ENCODE measurements at regions not wholly inside any gene's neighbourhood (a gene's known extent, or its start where the extent isn't known, plus 50 kb on each side); places are given as distances from the start of the nearest gene placed in this dataset.
"Not testable (repeated sequence)": the region's sequence is repeated elsewhere in the genome, so short reads cannot be mapped to it uniquely, and the experiment has no call there.

GRCh38 chr1:38651669-38652068 is 207.9 kb downstream of the RRAGC start:
- Histone ChIP-seq H3K27ac (replicated peaks) (no peak overlapping the region), H3K27me3 (ENCODE audit: insufficient read depth, poor library complexity, severe bottlenecking) (no peaks in the 10 kb centered on the region), H3K4me3 (replicated peaks; ENCODE audit: insufficient read depth, low read length) (no peak overlapping the region)
- no peak for TF ChIP-seq POLR2AphosphoS5 (IDR thresholded peaks at IDR 0.05; ENCODE audit: low read depth)
- no peak for TF ChIP-seq SPI1 (IDR thresholded peaks at IDR 0.05; ENCODE audit: borderline replicate concordance, low read depth)
- TF ChIP-seq GABPA (IDR thresholded peaks at IDR 0.05; ENCODE audit: low read depth) = no peak
- no peak for TF ChIP-seq REST (IDR thresholded peaks at IDR 0.05; ENCODE audit: insufficient replicate concordance, low read depth)
- TF ChIP-seq CTCF (IDR thresholded peaks at IDR 0.05; ENCODE audit: insufficient read depth, low read length) = no peak
- no peak for DNase-seq (ENCODE audit: low read depth in 1 of 2, low spot score in 1 of 2)

DNA sequence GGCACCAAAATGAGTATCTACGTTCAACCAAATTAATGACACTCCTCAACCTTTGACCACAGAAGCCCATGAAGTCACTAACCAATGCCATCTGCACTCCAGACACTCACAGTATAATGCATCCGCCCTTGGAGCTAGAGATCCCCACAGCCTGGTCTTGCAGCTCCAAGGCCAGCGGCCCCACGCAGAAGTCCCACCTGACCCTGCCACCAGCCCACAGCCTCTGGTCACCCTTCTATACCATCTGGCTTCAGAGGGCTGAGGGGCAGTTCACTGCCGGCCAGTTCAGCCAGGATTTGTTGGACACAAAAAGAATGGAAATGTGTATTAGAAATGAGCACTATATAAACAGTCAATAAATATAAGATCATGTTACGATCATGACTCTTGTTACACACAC is 211.2 kb downstream of the RRAGC start:
- TF ChIP-seq REST (IDR thresholded peaks at IDR 0.05; ENCODE audit: insufficient replicate concordance, low read depth) = no peak
- no peak for TF ChIP-seq GABPA (IDR thresholded peaks at IDR 0.05; ENCODE audit: low read depth)
- TF ChIP-seq SPI1 (IDR thresholded peaks at IDR 0.05; ENCODE audit: borderline replicate concordance, low read depth) = no peak
- no peak for TF ChIP-seq POLR2AphosphoS5 (IDR thresholded peaks at IDR 0.05; ENCODE audit: low read depth)
- TF ChIP-seq CTCF (IDR thresholded peaks at IDR 0.05; ENCODE audit: insufficient read depth, low read length) = no peak
- H3K4me3 ChIP-seq (replicated peaks; ENCODE audit: insufficient read depth, low read length) = no peak overlapping the region
- no peak for DNase-seq (ENCODE audit: low read depth in 1 of 2, low spot score in 1 of 2)
- H3K27ac ChIP-seq (replicated peaks) = no peak overlapping the region
- no peaks in the 10 kb centered on the region for H3K27me3 ChIP-seq (ENCODE audit: insufficient read depth, poor library complexity, severe bottlenecking)

DNA sequence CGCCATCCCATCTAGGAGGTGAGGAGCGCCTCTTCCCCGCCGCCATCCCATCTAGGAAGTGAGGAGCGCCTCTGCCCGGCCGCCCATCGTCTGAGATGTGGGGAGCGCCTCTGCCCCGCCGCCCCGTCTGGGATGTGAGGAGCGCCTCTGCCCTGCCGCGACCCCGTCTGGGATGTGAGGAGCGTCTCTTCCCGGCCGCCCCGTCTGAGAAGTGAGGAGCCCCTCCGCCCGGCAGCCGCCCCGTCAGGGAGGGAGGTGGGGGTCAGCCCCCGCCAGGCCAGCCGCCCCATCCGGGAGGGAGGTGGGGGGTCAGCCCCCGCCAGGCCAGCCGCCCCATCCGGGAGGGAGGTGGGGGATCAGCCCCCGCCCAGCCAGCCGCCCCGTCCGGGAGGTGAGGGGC is 212.2 kb downstream of the RRAGC start:
- not testable (repeated sequence) for H3K27me3 ChIP-seq (ENCODE audit: insufficient read depth, poor library complexity, severe bottlenecking); H3K4me3 ChIP-seq (replicated peaks; ENCODE audit: insufficient read depth, low read length); DNase-seq (ENCODE audit: low read depth in 1 of 2, low spot score in 1 of 2); H3K27ac ChIP-seq (replicated peaks)

- Histone ChIP-seq H3K27ac (replicated peaks) (no peak overlapping the region), H3K4me3 (replicated peaks; ENCODE audit: insufficient read depth, low read length) (no peak overlapping the region), H3K27me3 (ENCODE audit: insufficient read depth, poor library complexity, severe bottlenecking) (no peaks in the 10 kb centered on the region)
- DNase-seq (ENCODE audit: low read depth in 1 of 2, low spot score in 1 of 2) = no peak
- TF ChIP-seq SPI1 (IDR thresholded peaks at IDR 0.05; ENCODE audit: borderline replicate concordance, low read depth) (no peak), REST (IDR thresholded peaks at IDR 0.05; ENCODE audit: insufficient replicate concordance, low read depth) (no peak), CTCF (IDR thresholded peaks at IDR 0.05; ENCODE audit: insufficient read depth, low read length) (no peak), GABPA (IDR thresholded peaks at IDR 0.05; ENCODE audit: low read depth) (no peak), POLR2AphosphoS5 (IDR thresholded peaks at IDR 0.05; ENCODE audit: low read depth) (no peak)
These were observed 215.5 kb downstream of the RRAGC start for GRCh38 chr1:38644092-38644491.

All from HL-60 (cell line).